ENCODE measurements at regions not wholly inside any gene's neighbourhood (a gene's known extent, or its start where the extent isn't known, plus 50 kb on each side); places are given as distances from the start of the nearest gene placed in this dataset.

- no peaks in the 10 kb centered on the region for H3K36me3 Mint-ChIP-seq (ENCODE audit: insufficient read depth)
- no peak overlapping the region for H3K27ac Mint-ChIP-seq (ENCODE audit: low read depth)
- no peak for DNase-seq (ENCODE audit: low spot score in 2 of 2)
- H3K4me1 Mint-ChIP-seq = no peaks in the 10 kb centered on the region
- no peak for ATAC-seq (replicated peaks; ENCODE audit: extremely low read depth, poor library complexity, severe bottlenecking)
- H3K9me3 Mint-ChIP-seq = no peaks in the 10 kb centered on the region
- H3K27me3 Mint-ChIP-seq = peaks cover 16% of the 10 kb centered on the region
- no peak overlapping the region for H3K4me3 Mint-ChIP-seq
Observed at GRCh38 chr15:91534235-91534634, 319.3 kb upstream of the SLCO3A1 start.

- no peak overlapping the region for H3K4me3 Mint-ChIP-seq
- H3K9me3 Mint-ChIP-seq = no peaks in the 10 kb centered on the region
- no peaks in the 10 kb centered on the region for H3K36me3 Mint-ChIP-seq (ENCODE audit: insufficient read depth)
- H3K27ac Mint-ChIP-seq (ENCODE audit: low read depth) = no peak overlapping the region
- ATAC-seq (replicated peaks; ENCODE audit: extremely low read depth, poor library complexity, severe bottlenecking) = no peak
- H3K27me3 Mint-ChIP-seq = peaks cover 8% of the 10 kb centered on the region
- DNase-seq (ENCODE audit: low spot score in 2 of 2) = no peak
- no peaks in the 10 kb centered on the region for H3K4me1 Mint-ChIP-seq
Observed at GRCh38 chr15:91534976-91535375, 318.5 kb upstream of the SLCO3A1 start.

GRCh38 chr15:91535856-91536500, 317.5 kb upstream of the SLCO3A1 start:
- no peaks in the 10 kb centered on the region for H3K9me3 Mint-ChIP-seq
- H3K27ac Mint-ChIP-seq (ENCODE audit: low read depth) = no peak overlapping the region
- peaks cover 3% of the 10 kb centered on the region for H3K27me3 Mint-ChIP-seq
- H3K4me1 Mint-ChIP-seq = no peaks in the 10 kb centered on the region
- no peaks in the 10 kb centered on the region for H3K36me3 Mint-ChIP-seq (ENCODE audit: insufficient read depth)
- no peak for DNase-seq (ENCODE audit: low spot score in 2 of 2)
- H3K4me3 Mint-ChIP-seq = no peak overlapping the region
- ATAC-seq (replicated peaks; ENCODE audit: extremely low read depth, poor library complexity, severe bottlenecking) = no peak

- Mint-ChIP-seq H3K27ac (ENCODE audit: low read depth) (no peak overlapping the region), H3K4me1 (no peaks in the 10 kb centered on the region), H3K4me3 (no peak overlapping the region), H3K9me3 (no peaks in the 10 kb centered on the region), H3K27me3 (peaks cover 17% of the 10 kb centered on the region), H3K36me3 (ENCODE audit: insufficient read depth) (no peaks in the 10 kb centered on the region)
- no peak for ATAC-seq (replicated peaks; ENCODE audit: extremely low read depth, poor library complexity, severe bottlenecking)
- no peak for DNase-seq (ENCODE audit: low spot score in 2 of 2)
Observed at GRCh38 chr15:91537856-91538255, 315.7 kb upstream of the SLCO3A1 start.

GRCh38 chr15:91538782-91539181, 314.7 kb upstream of the SLCO3A1 start:
- no peak for ATAC-seq (replicated peaks; ENCODE audit: extremely low read depth, poor library complexity, severe bottlenecking)
- Mint-ChIP-seq H3K4me1 (no peaks in the 10 kb centered on the region), H3K4me3 (no peak overlapping the region), H3K27ac (ENCODE audit: low read depth) (no peak overlapping the region), H3K9me3 (no peaks in the 10 kb centered on the region), H3K36me3 (ENCODE audit: insufficient read depth) (no peaks in the 10 kb centered on the region), H3K27me3 (peaks cover 26% of the 10 kb centered on the region)
- DNase-seq (ENCODE audit: low spot score in 2 of 2) = no peak

GRCh38 chr15:91541286-91541685, 312.2 kb upstream of the SLCO3A1 start:
- no peaks in the 10 kb centered on the region for H3K36me3 Mint-ChIP-seq (ENCODE audit: insufficient read depth)

GRCh38 chr15:91542226-91542625, 311.3 kb upstream of the SLCO3A1 start:
- DNase-seq (ENCODE audit: low spot score in 2 of 2) (no peak), ATAC-seq (replicated peaks; ENCODE audit: extremely low read depth, poor library complexity, severe bottlenecking) (no peak)
- peaks cover 55% of the 10 kb centered on the region for H3K27me3 Mint-ChIP-seq
- H3K36me3 Mint-ChIP-seq (ENCODE audit: insufficient read depth) = no peaks in the 10 kb centered on the region
- H3K9me3 Mint-ChIP-seq = no peaks in the 10 kb centered on the region
- no peak overlapping the region for H3K27ac Mint-ChIP-seq (ENCODE audit: low read depth)
- H3K4me1 Mint-ChIP-seq = no peaks in the 10 kb centered on the region
- H3K4me3 Mint-ChIP-seq = no peak overlapping the region

More at GRCh38 chr15:91541286-91541685, 312.2 kb upstream of the SLCO3A1 start:
- no peak for DNase-seq (ENCODE audit: low spot score in 2 of 2)
- Mint-ChIP-seq H3K4me1 (no peaks in the 10 kb centered on the region), H3K9me3 (no peaks in the 10 kb centered on the region), H3K27me3 (peaks cover 51% of the 10 kb centered on the region), H3K4me3 (no peak overlapping the region), H3K27ac (ENCODE audit: low read depth) (no peak overlapping the region)
- ATAC-seq (replicated peaks; ENCODE audit: extremely low read depth, poor library complexity, severe bottlenecking) = no peak

- ATAC-seq (replicated peaks; ENCODE audit: extremely low read depth, poor library complexity, severe bottlenecking) (no peak), DNase-seq (ENCODE audit: low spot score in 2 of 2) (no peak)
- no peak overlapping the region for H3K27ac Mint-ChIP-seq (ENCODE audit: low read depth)
- H3K4me3 Mint-ChIP-seq = no peak overlapping the region
- no peaks in the 10 kb centered on the region for H3K36me3 Mint-ChIP-seq (ENCODE audit: insufficient read depth)
- H3K27me3 Mint-ChIP-seq = peaks cover 41% of the 10 kb centered on the region
- no peaks in the 10 kb centered on the region for H3K4me1 Mint-ChIP-seq
- no peaks in the 10 kb centered on the region for H3K9me3 Mint-ChIP-seq
Observed at GRCh38 chr15:91547356-91547755, 306.2 kb upstream of the SLCO3A1 start.

- Mint-ChIP-seq H3K4me1 (no peaks in the 10 kb centered on the region), H3K27me3 (peaks cover 32% of the 10 kb centered on the region), H3K4me3 (no peak overlapping the region), H3K9me3 (no peaks in the 10 kb centered on the region), H3K27ac (ENCODE audit: low read depth) (no peak overlapping the region), H3K36me3 (ENCODE audit: insufficient read depth) (no peaks in the 10 kb centered on the region)
- DNase-seq (ENCODE audit: low spot score in 2 of 2) (no peak), ATAC-seq (replicated peaks; ENCODE audit: extremely low read depth, poor library complexity, severe bottlenecking) (no peak)
Observed at GRCh38 chr15:91548549-91548948, 305.0 kb upstream of the SLCO3A1 start.

GRCh38 chr15:91549581-91549980, 303.9 kb upstream of the SLCO3A1 start:
- H3K27ac Mint-ChIP-seq (ENCODE audit: low read depth) = no peak overlapping the region
- ATAC-seq (replicated peaks; ENCODE audit: extremely low read depth, poor library complexity, severe bottlenecking) (no peak), DNase-seq (ENCODE audit: low spot score in 2 of 2) (no peak)
- no peak overlapping the region for H3K4me3 Mint-ChIP-seq
- H3K4me1 Mint-ChIP-seq = no peaks in the 10 kb centered on the region
- H3K36me3 Mint-ChIP-seq (ENCODE audit: insufficient read depth) = no peaks in the 10 kb centered on the region
- peaks cover 23% of the 10 kb centered on the region for H3K27me3 Mint-ChIP-seq
- no peaks in the 10 kb centered on the region for H3K9me3 Mint-ChIP-seq

GRCh38 chr15:91552555-91552954, 301.0 kb upstream of the SLCO3A1 start:
- Mint-ChIP-seq H3K36me3 (ENCODE audit: insufficient read depth) (peaks cover 2% of the 10 kb centered on the region), H3K27me3 (peaks cover 10% of the 10 kb centered on the region), H3K9me3 (no peaks in the 10 kb centered on the region), H3K27ac (ENCODE audit: low read depth) (no peak overlapping the region), H3K4me1 (no peaks in the 10 kb centered on the region), H3K4me3 (no peak overlapping the region)
- ATAC-seq (replicated peaks; ENCODE audit: extremely low read depth, poor library complexity, severe bottlenecking) (no peak), DNase-seq (ENCODE audit: low spot score in 2 of 2) (no peak)

GRCh38 chr15:91553196-91553854, 300.2 kb upstream of the SLCO3A1 start:
- Mint-ChIP-seq H3K9me3 (no peaks in the 10 kb centered on the region), H3K4me3 (no peak overlapping the region), H3K27me3 (peaks cover 11% of the 10 kb centered on the region), H3K4me1 (no peaks in the 10 kb centered on the region), H3K36me3 (ENCODE audit: insufficient read depth) (peaks cover 2% of the 10 kb centered on the region), H3K27ac (ENCODE audit: low read depth) (no peak overlapping the region)
- DNase-seq (ENCODE audit: low spot score in 2 of 2) (no peak), ATAC-seq (replicated peaks; ENCODE audit: extremely low read depth, poor library complexity, severe bottlenecking) (no peak)

GRCh38 chr15:91555312-91555711, 298.2 kb upstream of the SLCO3A1 start:
- ATAC-seq (replicated peaks; ENCODE audit: extremely low read depth, poor library complexity, severe bottlenecking) (no peak), DNase-seq (ENCODE audit: low spot score in 2 of 2) (no peak)
- no peak overlapping the region for H3K27ac Mint-ChIP-seq (ENCODE audit: low read depth)
- H3K4me3 Mint-ChIP-seq = no peak overlapping the region
- no peaks in the 10 kb centered on the region for H3K9me3 Mint-ChIP-seq
- H3K4me1 Mint-ChIP-seq = no peaks in the 10 kb centered on the region
- H3K27me3 Mint-ChIP-seq = peaks cover 24% of the 10 kb centered on the region
- peaks cover 2% of the 10 kb centered on the region for H3K36me3 Mint-ChIP-seq (ENCODE audit: insufficient read depth)

Data from central memory CD8-positive, alpha-beta T cell (primary cell).